Breast epithelium (tissue), 4 donors: ENCODE measurements at regions not wholly inside any gene's neighbourhood (a gene's known extent, or its start where the extent isn't known, plus 50 kb on each side); places are given as distances from the start of the nearest gene placed in this dataset.

Experiments used
- DNase-seq, 2 donors: peaks; one replicate each; pipeline ENCODE4 v3.0.0-alpha.2; 2019; ENCODE audit warnings: low spot score in 2 of 2
- H3K27ac ChIP-seq, 2 donors: fragments of 200-600 bp; sonication (generic) in 1 of 2; one replicate each; pipeline ENCODE4 v1.5.1; 2016 to 2019; ENCODE audit warnings: mild to moderate bottlenecking in 1 of 2
- H3K27me3 ChIP-seq, 2 donors: fragments of 200-600 bp; sonication (generic) in 1 of 2; one replicate each; pipeline versions ENCODE4 v1.5.1 to v1.6.0; 2017 to 2019; ENCODE audit warnings: control low read depth in 1 of 2, mild to moderate bottlenecking in 1 of 2
- H3K36me3 ChIP-seq: fragments of 200-600 bp; one replicate; pipeline ENCODE4 v1.5.1; 2019
- H3K4me1 ChIP-seq, 2 donors: fragments of 200-600 bp; sonication (generic); one replicate each; pipeline ENCODE4 v1.5.1; 2016 to 2019; ENCODE audit warnings: control low read depth in 1 of 2
- H3K4me3 ChIP-seq, 3 donors: fragments of 200-600 bp; sonication (generic); 1 replicate in 2 of 3; 2 replicates in 1 of 3; pipeline ENCODE4 v1.5.1; 2016 to 2019; ENCODE audit warnings: mild to moderate bottlenecking in 3 of 3, moderate library complexity in 2 of 3
- H3K9me3 ChIP-seq, 2 donors: fragments of 200-600 bp; sonication (generic) in 1 of 2; one replicate each; pipeline ENCODE4 v1.5.1; 2016 to 2019; ENCODE audit warnings: control low read depth in 1 of 2
- CTCF ChIP-seq, 3 donors: fragments of 450-650 bp; IDR thresholded peaks; one replicate each; pipeline ENCODE4 v1.5.1; 2016 to 2017; ENCODE audit warnings: antibody characterized with exemption in 3 of 3, mild to moderate bottlenecking in 3 of 3, moderate library complexity in 3 of 3
- POLR2A ChIP-seq: fragments of 450-650 bp; IDR thresholded peaks from one replicate; pipeline ENCODE4 v1.6.1; 2016; ENCODE audit warnings: antibody characterized with exemption, mild to moderate bottlenecking, moderate library complexity
- POLR2AphosphoS5 ChIP-seq, 3 donors: sonication (generic); formaldehyde crosslinking; IDR thresholded peaks; one replicate each; pipeline ENCODE4 v1.6.1; 2017; ENCODE audit warnings: antibody characterized with exemption in 3 of 3
- intact Hi-C: fragments of 100-400 bp; cut with DNase I; formaldehyde crosslinking; loops from one replicate; pipeline ENCODE4 v1.15.1; 2023; ENCODE audit warnings: low total_unique reads

GRCh38 chr2:7703543-7704144 is 786.4 kb downstream of the RNF144A start:
- no peak overlapping the region for H3K27ac ChIP-seq
- TF ChIP-seq CTCF (IDR thresholded peaks at IDR 0.05), result no peak
- TF ChIP-seq POLR2A, result no peak
- no peak for TF ChIP-seq POLR2AphosphoS5 (IDR thresholded peaks at IDR 0.05)
- intact Hi-C loops, result no loop called here
- no peaks in the 10 kb centered on the region for H3K9me3 ChIP-seq
- H3K36me3 ChIP-seq, result no peaks in the 10 kb centered on the region
- DNase-seq, result no peak
- no peak overlapping the region for H3K4me3 ChIP-seq
- no peaks in the 10 kb centered on the region for H3K27me3 ChIP-seq
- H3K4me1 ChIP-seq, result no peaks in the 10 kb centered on the region

GRCh38 chr2:7704296-7704865 is 787.2 kb downstream of the RNF144A start:
- no peak for DNase-seq
- no peak for TF ChIP-seq POLR2AphosphoS5 (IDR thresholded peaks at IDR 0.05)
- TF ChIP-seq CTCF (IDR thresholded peaks at IDR 0.05), result no peak
- no peak for TF ChIP-seq POLR2A
- intact Hi-C loops, result no loop called here
- no peaks in the 10 kb centered on the region for H3K27me3 ChIP-seq
- H3K36me3 ChIP-seq, result no peaks in the 10 kb centered on the region
- H3K4me1 ChIP-seq, result no peaks in the 10 kb centered on the region
- H3K9me3 ChIP-seq, result no peaks in the 10 kb centered on the region
- H3K4me3 ChIP-seq, result no peak overlapping the region
- H3K27ac ChIP-seq, result no peak overlapping the region

- Histone ChIP-seq H3K4me3 (no peak overlapping the region), H3K27me3 (no peaks in the 10 kb centered on the region), H3K36me3 (no peaks in the 10 kb centered on the region), H3K9me3 (no peaks in the 10 kb centered on the region), H3K27ac (no peak overlapping the region), H3K4me1 (no peaks in the 10 kb centered on the region)
- intact Hi-C loops, result no loop called here
- TF ChIP-seq POLR2A (no peak), CTCF (IDR thresholded peaks at IDR 0.05) (no peak), POLR2AphosphoS5 (IDR thresholded peaks at IDR 0.05) (no peak)
- DNase-seq, result no peak
Observed at GRCh38 chr2:7706791-7707190, 789.6 kb downstream of the RNF144A start.

- no peaks in the 10 kb centered on the region for H3K4me1 ChIP-seq
- no peaks in the 10 kb centered on the region for H3K36me3 ChIP-seq
- H3K9me3 ChIP-seq, result no peaks in the 10 kb centered on the region
- intact Hi-C loops, result no loop called here
- no peaks in the 10 kb centered on the region for H3K27me3 ChIP-seq
- H3K27ac ChIP-seq, result no peak overlapping the region
- no peak overlapping the region for H3K4me3 ChIP-seq
- DNase-seq, result no peak
- no peak for TF ChIP-seq POLR2AphosphoS5 (IDR thresholded peaks at IDR 0.05)
- no peak for TF ChIP-seq CTCF (IDR thresholded peaks at IDR 0.05)
- TF ChIP-seq POLR2A, result no peak
Observed at GRCh38 chr2:7707723-7708122, 790.5 kb downstream of the RNF144A start.

GRCh38 chr2:7709907-7710306 is 792.7 kb downstream of the RNF144A start:
- H3K9me3 ChIP-seq, result no peaks in the 10 kb centered on the region
- DNase-seq, result no peak
- H3K4me1 ChIP-seq, result no peaks in the 10 kb centered on the region
- H3K36me3 ChIP-seq, result no peaks in the 10 kb centered on the region
- TF ChIP-seq POLR2AphosphoS5 (IDR thresholded peaks at IDR 0.05) (no peak), POLR2A (no peak), CTCF (IDR thresholded peaks at IDR 0.05) (no peak)
- H3K27me3 ChIP-seq, result no peaks in the 10 kb centered on the region
- intact Hi-C loops, result no loop called here
- no peak overlapping the region for H3K4me3 ChIP-seq
- H3K27ac ChIP-seq, result no peak overlapping the region
